GM18517 (cell line): ENCODE measurements at regions not wholly inside any gene's neighbourhood (a gene's known extent, or its start where the extent isn't known, plus 50 kb on each side); places are given as distances from the start of the nearest gene placed in this dataset.
"Not testable (repeated sequence)": the region's sequence is repeated elsewhere in the genome, so short reads cannot be mapped to it uniquely, and the experiment has no call there.

ENCODE experiments used
- ATAC-seq: cut with Tn5 transposase; IDR thresholded peaks from one replicate; pipeline ENCODE4 v1.9.1; 2021; ENCODE audit warnings: mild to moderate bottlenecking, moderate library complexity; ENCODE audit not compliant: unreplicated experiment

DNA sequence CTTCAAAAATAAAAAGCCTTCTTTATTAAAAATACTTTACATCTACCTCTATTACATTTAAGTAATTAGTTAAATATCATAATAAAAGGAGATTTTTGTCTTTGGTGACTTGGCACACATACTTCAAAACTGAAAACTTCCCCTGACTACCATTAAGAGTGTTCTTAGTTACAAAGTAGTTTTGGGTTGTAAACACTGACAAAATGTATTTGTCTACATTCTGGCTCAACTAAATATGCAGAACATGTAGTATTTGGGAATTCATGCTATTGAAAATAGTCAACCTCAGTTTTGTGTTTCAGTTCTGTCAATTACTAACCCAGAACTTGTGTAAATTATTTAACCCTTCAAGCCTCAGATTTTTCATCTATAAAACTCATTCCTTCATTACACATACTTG lies 311.5 kb downstream of the RAD51AP2 start:
- no peak for ATAC-seq

GRCh38 chr2:17204214-17204613 lies 314.0 kb downstream of the RAD51AP2 start:
- not testable (repeated sequence) for ATAC-seq

DNA sequence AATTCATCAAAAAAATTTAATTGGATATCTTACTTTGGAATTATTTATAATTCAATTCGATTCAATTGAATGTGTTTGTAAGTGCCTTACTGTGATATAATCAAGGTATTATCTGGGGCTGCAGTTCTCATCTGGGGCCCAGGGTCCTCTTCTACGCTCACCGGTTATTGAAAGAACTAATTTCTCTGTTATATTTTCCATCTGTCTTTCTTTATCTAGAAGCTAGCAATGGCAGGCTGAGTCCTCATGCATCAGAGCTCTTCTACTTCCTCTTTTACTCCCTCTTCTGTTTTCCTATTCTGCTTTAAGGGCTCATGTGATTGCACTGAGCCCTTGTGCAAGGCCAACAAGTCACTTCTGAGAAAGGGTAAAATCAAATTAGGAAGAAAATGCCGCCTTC lies 315.6 kb downstream of the RAD51AP2 start:
- ATAC-seq: peak; percentile 89

- ATAC-seq: no peak
Measured at GRCh38 chr2:17199741-17200140, 318.5 kb downstream of the RAD51AP2 start.

- ATAC-seq: no peak
Measured at GRCh38 chr2:17196380-17196779, 321.9 kb downstream of the RAD51AP2 start.

GRCh38 chr2:17195016-17195415 lies 323.2 kb downstream of the RAD51AP2 start:
- no peak for ATAC-seq

- ATAC-seq: no peak
Measured at GRCh38 chr2:17194083-17194482, 324.2 kb downstream of the RAD51AP2 start.

- not testable (repeated sequence) for ATAC-seq
Measured at GRCh38 chr2:17193433-17193890, 324.8 kb downstream of the RAD51AP2 start.

GRCh38 chr2:17191223-17191622 lies 327.0 kb downstream of the RAD51AP2 start:
- no peak for ATAC-seq

DNA sequence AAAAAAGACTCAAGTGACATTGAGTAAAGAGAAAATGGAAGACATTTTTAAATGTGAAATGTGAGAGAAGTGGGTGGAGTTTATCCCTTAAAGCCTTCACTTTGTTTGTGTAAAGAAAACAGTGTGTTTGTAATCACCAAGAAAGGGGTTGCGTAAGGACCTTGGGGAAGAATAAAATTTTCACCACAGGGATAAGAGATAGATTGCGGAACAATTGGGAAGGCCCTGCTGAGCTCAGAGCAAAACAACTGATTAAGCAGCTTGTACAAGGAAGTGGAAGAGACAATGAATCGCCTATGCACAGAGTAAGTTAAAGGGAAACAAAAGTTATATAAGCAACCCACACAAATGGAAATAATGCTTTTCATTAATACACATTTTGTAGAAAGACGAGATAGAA lies 327.7 kb downstream of the RAD51AP2 start:
- ATAC-seq: no peak

- ATAC-seq: no peak
Measured at GRCh38 chr2:17188721-17189120, 329.5 kb downstream of the RAD51AP2 start.

- ATAC-seq: no peak
Measured at GRCh38 chr2:17184512-17184911, 333.7 kb downstream of the RAD51AP2 start.

GRCh38 chr2:17182399-17182798 lies 335.8 kb downstream of the RAD51AP2 start:
- ATAC-seq: no peak

GRCh38 chr2:17181051-17181752 lies 337.0 kb downstream of the RAD51AP2 start:
- ATAC-seq: no peak

DNA sequence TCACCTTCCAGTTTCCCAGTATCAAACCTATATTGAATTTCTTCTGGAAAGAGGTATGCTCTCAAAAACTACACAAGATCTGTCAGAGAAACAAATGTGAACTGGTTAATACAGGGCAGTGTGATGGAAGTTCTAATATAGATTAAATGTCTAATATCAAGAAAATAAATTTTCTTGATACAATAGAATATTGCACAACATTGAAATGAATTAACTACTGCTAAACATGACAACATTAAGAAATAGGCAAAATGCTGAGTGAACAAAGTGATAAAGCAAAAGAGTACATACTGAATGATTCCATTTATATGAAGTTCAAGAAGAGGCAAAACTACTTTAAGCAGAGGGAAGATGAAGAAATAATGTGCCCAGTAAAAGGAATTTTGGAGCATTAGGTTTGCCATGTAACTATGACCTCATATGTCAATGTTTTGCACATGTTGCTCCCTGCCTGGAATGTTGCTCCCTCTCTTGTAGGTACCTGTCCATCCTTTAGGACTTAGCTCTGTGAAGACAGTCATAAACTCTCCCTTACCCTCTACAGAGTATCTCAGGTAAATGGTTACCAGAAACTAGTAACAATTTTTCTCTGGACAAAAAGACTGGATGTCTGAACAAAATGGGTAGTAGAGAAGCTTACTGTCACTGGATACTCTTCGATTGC lies 339.0 kb downstream of the RAD51AP2 start:
- ATAC-seq: no peak

DNA sequence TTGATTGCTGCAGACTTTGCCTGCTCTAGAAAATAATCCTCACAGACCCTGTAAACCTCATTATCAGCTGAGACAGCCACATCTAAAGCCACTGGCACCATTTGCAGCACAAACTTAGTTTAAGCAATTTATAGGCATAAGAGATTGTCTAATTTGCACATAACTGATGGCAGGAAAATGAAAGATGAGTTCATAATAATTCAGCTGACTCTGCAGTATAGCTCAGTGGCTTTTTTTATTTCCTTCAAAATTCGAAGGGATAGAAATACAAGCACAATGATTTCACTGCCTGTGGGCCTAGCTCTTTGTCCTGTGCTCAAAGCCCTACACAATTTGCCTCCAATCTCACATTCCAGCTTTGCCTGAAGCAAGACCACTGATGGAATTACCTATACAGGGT lies 341.2 kb downstream of the RAD51AP2 start:
- ATAC-seq: no peak

GRCh38 chr2:17171446-17172049 lies 346.7 kb downstream of the RAD51AP2 start:
- ATAC-seq: peak; percentile 77

DNA sequence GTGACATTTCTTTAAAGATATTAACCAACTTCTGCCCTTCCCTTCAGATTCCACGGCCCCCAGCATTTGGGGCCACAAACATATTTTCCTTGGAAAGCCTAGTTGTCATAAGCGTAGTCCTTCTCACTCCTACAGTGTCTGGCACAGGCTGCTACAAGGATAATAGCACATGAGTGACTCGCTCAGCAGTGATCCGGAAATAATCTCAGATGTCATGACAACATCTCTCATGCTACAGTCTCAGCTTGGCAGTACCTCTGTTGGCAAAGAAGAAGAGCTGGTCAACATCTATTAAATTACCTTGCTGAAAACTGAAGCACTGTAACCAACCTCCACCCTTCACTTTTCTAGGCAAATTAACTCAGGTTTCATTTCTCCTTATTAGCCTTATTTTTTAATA lies 351.7 kb downstream of the RAD51AP2 start:
- ATAC-seq: no peak

GRCh38 chr2:17164550-17164949 lies 353.7 kb downstream of the RAD51AP2 start:
- ATAC-seq: no peak

DNA sequence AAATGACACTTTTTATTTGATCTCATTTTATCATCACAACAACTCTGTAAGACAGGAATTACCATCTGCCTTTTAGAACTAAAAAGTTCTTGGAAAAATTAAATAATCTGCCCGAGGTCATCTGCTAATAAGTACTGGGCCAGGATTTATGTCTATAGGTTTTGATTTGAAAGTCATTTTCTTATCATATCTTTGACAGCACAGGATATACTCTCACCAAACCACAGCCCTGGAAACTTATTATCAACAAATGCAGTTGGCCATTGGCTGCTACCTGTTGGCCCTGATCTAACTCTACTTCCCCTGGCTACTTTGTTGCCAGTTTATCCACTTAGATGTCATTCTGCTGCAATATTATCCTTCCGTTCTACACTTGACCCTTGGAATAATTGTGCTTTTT lies 354.6 kb downstream of the RAD51AP2 start:
- ATAC-seq: no peak

GRCh38 chr2:17162713-17163112 lies 355.5 kb downstream of the RAD51AP2 start:
- no peak for ATAC-seq

GRCh38 chr2:17160594-17160993 lies 357.6 kb downstream of the RAD51AP2 start:
- peak; percentile 84 for ATAC-seq
